K562 (cell line): ENCODE measurements at regions not wholly inside any gene's neighbourhood (a gene's known extent, or its start where the extent isn't known, plus 50 kb on each side); places are given as distances from the start of the nearest gene placed in this dataset.

ENCODE experiments used
- ATAC-seq: fragments of 200-7000 bp; cut with Tn5 transposase; 3 replicates; pipeline ENCODE4 v1.9.1; 2020; ENCODE audit warnings: moderate library complexity
- BruUV-seq: library from RNA; stranded (reverse); fragments of 400-500 nt; replicated peaks from 2 replicates; lab custom pipeline; 2021; lab: Mats Ljungman, UMichigan
- CTCF ChIA-PET: fragments of 300-600 bp; formaldehyde crosslinking; extraction: SDS; loops from one replicate; lab custom pipeline; 2021; ENCODE audit warnings: low intra/inter-chr PET ratio; lab: Yijun Ruan, JAX
- POLR2A ChIA-PET: fragments of 300-600, 350-650 bp; sonication (Branson Sonifier 250); formaldehyde crosslinking; extraction: SDS; loops from one replicate; lab custom pipeline; 2021; ENCODE audit warnings: antibody characterized with exemption, inconsistent platforms; lab: Yijun Ruan, JAX
- DNase-seq, 4 experiments: peaks; one replicate each; pipeline versions ENCODE4 v3.0.0 to v3.0.0-alpha.2; 2011 to 2018; ENCODE audit warnings: low spot score in 3 of 4, mixed read lengths in 3 of 4; ENCODE audit errors: extremely low read depth in 1 of 4
- FAIRE-seq: peaks from 2 replicates; lab custom pipeline; 2011; peaks lifted over from hg19 to GRCh38; lab: Jason Lieb, UNC
- H2AFZ ChIP-seq: 2 replicates; pipeline ENCODE4 v1.6.0; 2011; ENCODE audit warnings: low read depth, low read length, control low read depth, inconsistent platforms
- H3K27ac ChIP-seq: fragments of 200-600 bp; 3 replicates; pipeline ENCODE4 v1.8.0; 2011; ENCODE audit warnings: low read depth, mild to moderate bottlenecking, control low read depth, inconsistent platforms, low read length, moderate library complexity, mixed read lengths; ENCODE audit errors: extremely low read depth
- H3K27me3 ChIP-seq, 2 experiments: fragments of 300-600 bp in 1 of 2; 2 replicates in 1 of 2; 3 replicates in 1 of 2; pipeline versions ENCODE4 v1.6.0 to v1.8.0; 2011; ENCODE audit warnings: inconsistent platforms in 2 of 2, low read length in 2 of 2, mild to moderate bottlenecking in 1 of 2, mixed read lengths in 1 of 2, moderate library complexity in 1 of 2; ENCODE audit not compliant: control insufficient read depth in 2 of 2, insufficient read depth in 2 of 2
- H3K36me3 ChIP-seq: fragments of 300-600 bp; 3 replicates; pipeline ENCODE4 v1.8.0; 2011; ENCODE audit warnings: mild to moderate bottlenecking, low read length, inconsistent platforms; ENCODE audit not compliant: control insufficient read depth, insufficient read depth
- H3K4me1 ChIP-seq, 2 experiments: fragments of 200-600 bp in 1 of 2; replicated peaks in 1 of 2; 2 replicates in 1 of 2; 3 replicates in 1 of 2; pipeline versions ENCODE4 v1.5.1 to v1.8.0; 2011; ENCODE audit warnings: inconsistent platforms in 2 of 2, low read length in 2 of 2, mild to moderate bottlenecking in 1 of 2, mixed read lengths in 1 of 2, moderate library complexity in 1 of 2; ENCODE audit not compliant: control insufficient read depth in 2 of 2, insufficient read depth in 2 of 2
- H3K4me2 ChIP-seq: 2 replicates; pipeline ENCODE4 v1.6.1; 2011; ENCODE audit warnings: low read length, control low read depth, inconsistent platforms, mixed read lengths; ENCODE audit not compliant: insufficient read depth
- H3K4me3 ChIP-seq: fragments of 200-600 bp; sonication (generic), shearing (Covaris generic); 2 replicates; pipeline ENCODE4 v1.5.1; 2016; ENCODE audit warnings: control low read depth, inconsistent platforms
- H3K79me2 ChIP-seq: fragments of 200-600 bp; 3 replicates; pipeline ENCODE4 v1.8.0; 2011; ENCODE audit warnings: low read length, inconsistent platforms; ENCODE audit not compliant: control insufficient read depth, insufficient read depth
- H3K9ac ChIP-seq, 2 experiments: 2 replicates each; pipeline versions ENCODE4 v1.6.0 to v1.6.1; 2011; ENCODE audit warnings: low read depth in 2 of 2, low read length in 2 of 2, control low read depth in 1 of 2, inconsistent platforms in 1 of 2, mild to moderate bottlenecking in 1 of 2, mixed read lengths in 1 of 2; ENCODE audit not compliant: insufficient read depth in 1 of 2
- H3K9me1 ChIP-seq: one replicate; pipeline ENCODE4 v1.6.0; 2011; ENCODE audit warnings: inconsistent platforms, mild to moderate bottlenecking, low read length, moderate library complexity; ENCODE audit not compliant: control insufficient read depth, insufficient read depth
- H3K9me3 ChIP-seq: replicated peaks from 2 replicates; pipeline ENCODE4 v1.5.1; 2011; ENCODE audit warnings: low read depth, low read length, inconsistent platforms; ENCODE audit not compliant: control insufficient read depth, insufficient read depth
- H4K20me1 ChIP-seq: replicated peaks from 2 replicates; pipeline ENCODE4 v1.6.1; 2011; ENCODE audit warnings: low read length, inconsistent platforms, mixed read lengths; ENCODE audit not compliant: control insufficient read depth, insufficient read depth
- ADNP ChIP-seq: fragments of 200-800 bp; sonication (Bioruptor generic); IDR thresholded peaks from 2 replicates; pipeline ENCODE4 v1.6.1; 2016; ENCODE audit warnings: missing genetic modification characterization, missing compliant biosample characterization
- ASH1L ChIP-seq: fragments of 450-650 bp; IDR thresholded peaks from 2 replicates; pipeline ENCODE4 v1.6.1; 2018; ENCODE audit warnings: borderline replicate concordance, mild to moderate bottlenecking, low read depth; ENCODE audit not compliant: partially characterized antibody
- CCNT2 ChIP-seq: IDR thresholded peaks from 2 replicates; pipeline ENCODE4 v1.6.1; 2011; ENCODE audit warnings: borderline replicate concordance, low read depth, mild to moderate bottlenecking, moderate library complexity, mixed read lengths, low read length; ENCODE audit not compliant: insufficient read length; ENCODE audit errors: extremely low read depth
- HLTF ChIP-seq: fragments of 450-650 bp; IDR thresholded peaks from 2 replicates; pipeline ENCODE4 v1.6.1; 2016
- NFIC ChIP-seq: fragments of 450-650 bp; IDR thresholded peaks from 2 replicates; pipeline ENCODE4 v1.6.1; 2017; ENCODE audit warnings: mild to moderate bottlenecking, inconsistent platforms
- SMAD1 ChIP-seq: fragments of 150-350 bp; IDR thresholded peaks from 2 replicates; pipeline ENCODE4 v1.6.1; 2014; ENCODE audit warnings: low read length, low read depth; ENCODE audit not compliant: partially characterized antibody
- STAT5A ChIP-seq: IDR thresholded peaks from 2 replicates; pipeline ENCODE4 v1.6.1; 2012; ENCODE audit warnings: low read length, inconsistent platforms, borderline replicate concordance
- TEAD4 ChIP-seq, 2 experiments: sonication (generic) in 1 of 2; formaldehyde crosslinking in 1 of 2; IDR thresholded peaks; 2 replicates each; pipeline versions ENCODE4 v1.6.1 to v1.8.0; 2012 to 2022; ENCODE audit warnings: borderline replicate concordance in 1 of 2, inconsistent platforms in 1 of 2, low read length in 1 of 2, mild to moderate bottlenecking in 1 of 2, missing genetic modification reagents in 1 of 2
- ZNF280A ChIP-seq: fragments of 450-650 bp; IDR thresholded peaks from 2 replicates; pipeline ENCODE4 v1.6.1; 2018; ENCODE audit warnings: mild to moderate bottlenecking, low read depth; ENCODE audit not compliant: partially characterized antibody
- ZNF511 ChIP-seq: sonication (generic); formaldehyde crosslinking; IDR thresholded peaks from 2 replicates; pipeline ENCODE4 v1.8.0; 2022; ENCODE audit warnings: mild to moderate bottlenecking, missing genetic modification reagents
- ZSCAN29 ChIP-seq: fragments of 450-650 bp; IDR thresholded peaks from 2 replicates; pipeline ENCODE4 v1.6.1; 2017
- WGBS: fragments of 100-300 bp; shearing (Covaris generic); methylation state at CpG from one replicate; pipeline ENCODE4 v1.1.6; 2016; ENCODE audit warnings: low coverage, mixed read lengths; ENCODE audit not compliant: insufficient coverage; ENCODE audit errors: missing lambda C conversion rate; 5-methylcytosine and 5-hydroxymethylcytosine counted together
- in situ Hi-C: fragments of 300-500 bp; cut with MboI; formaldehyde crosslinking; loops from 4 replicates; pipeline ENCODE4 v1.15.0; 2018; ENCODE audit warnings: inconsistent platforms, mixed read lengths
- intact Hi-C: fragments of 100-400 bp; cut with micrococcal nuclease; formaldehyde crosslinking; loops from 2 replicates; pipeline ENCODE4 v1.14.2; 2022

GRCh38 chr7:79620291-79620690, 166.8 kb upstream of the MAGI2 start:
- no peak overlapping the region for H3K9ac ChIP-seq
- no peak for FAIRE-seq
- no peak for ATAC-seq

More at GRCh38 chr7:79620291-79620690, 166.8 kb upstream of the MAGI2 start:
- H3K4me2 ChIP-seq: no peak overlapping the region
- intact Hi-C loops: no loop called here
- H3K4me3 ChIP-seq: no peak overlapping the region
- POLR2A ChIA-PET: no interaction called here
- DNase-seq: no peak
- WGBS: 11% methylated on average over 1 of the region's 1 CpG
- H4K20me1 ChIP-seq: no peaks in the 10 kb centered on the region
- no peaks in the 10 kb centered on the region for H3K4me1 ChIP-seq
- no peaks in the 10 kb centered on the region for H3K9me1 ChIP-seq
- CTCF ChIA-PET: no interaction called here
- no peaks in the 10 kb centered on the region for H3K9me3 ChIP-seq
- H2AFZ ChIP-seq: no peak overlapping the region
- H3K36me3 ChIP-seq: no peaks in the 10 kb centered on the region
- no peaks in the 10 kb centered on the region for H3K79me2 ChIP-seq
- H3K27me3 ChIP-seq: no peaks in the 10 kb centered on the region
- in situ Hi-C loops: no loop called here
- no TSS peak for BruUV-seq
- no peak for TF ChIP-seq HLTF
- TF ChIP-seq NFIC: no peak
- no peak for TF ChIP-seq TEAD4 (IDR thresholded peaks at IDR 0.05; ENCODE audit: low read length)
- TF ChIP-seq TEAD4 (CRISPR knock-in tag; IDR thresholded peaks at IDR 0.05; ENCODE audit: borderline replicate concordance): no peak
- no peak for TF ChIP-seq SMAD1
- no peak for TF ChIP-seq ASH1L
- TF ChIP-seq ADNP (tag): no peak
- no peak for TF ChIP-seq ZSCAN29
- TF ChIP-seq CCNT2: no peak
- TF ChIP-seq ZNF280A: no peak
- TF ChIP-seq ZNF511 (CRISPR knock-in tag): no peak
- TF ChIP-seq STAT5A: no peak
- no peak overlapping the region for H3K27ac ChIP-seq
